Mucosa of stomach (tissue), 1 donor: ENCODE measurements at regions not wholly inside any gene's neighbourhood (a gene's known extent, or its start where the extent isn't known, plus 50 kb on each side); places are given as distances from the start of the nearest gene placed in this dataset.
"Not testable (repeated sequence)": the region's sequence is repeated elsewhere in the genome, so short reads cannot be mapped to it uniquely, and the experiment has no call there.

Experiments
- H3K27me3 ChIP-seq: one replicate; pipeline ENCODE4 v1.7.0; 2013; ENCODE audit warnings: mild to moderate bottlenecking, low read length; ENCODE audit not compliant: control insufficient read depth, insufficient read depth
- H3K36me3 ChIP-seq: one replicate; pipeline ENCODE4 v1.7.0; 2013; ENCODE audit warnings: low read length; ENCODE audit not compliant: control insufficient read depth, insufficient read depth
- H3K4me1 ChIP-seq: one replicate; pipeline ENCODE4 v1.7.0; 2013; ENCODE audit warnings: mild to moderate bottlenecking, low read length; ENCODE audit not compliant: control insufficient read depth, insufficient read depth
- H3K4me3 ChIP-seq: one replicate; pipeline ENCODE4 v1.7.0; 2013; ENCODE audit warnings: low read length
- H3K9ac ChIP-seq: one replicate; pipeline ENCODE4 v1.7.0; 2013; ENCODE audit warnings: mild to moderate bottlenecking, low read length, moderate library complexity
- H3K9me3 ChIP-seq: one replicate; pipeline ENCODE4 v1.7.0; 2013; ENCODE audit warnings: mild to moderate bottlenecking, low read length, moderate library complexity; ENCODE audit not compliant: control insufficient read depth
- donor health status: Pancreatic carcinoma.

- no peaks in the 10 kb centered on the region for H3K36me3 ChIP-seq
- no peak overlapping the region for H3K4me3 ChIP-seq
- H3K9me3 ChIP-seq: no peaks in the 10 kb centered on the region
- no peaks in the 10 kb centered on the region for H3K4me1 ChIP-seq
- H3K27me3 ChIP-seq: no peaks in the 10 kb centered on the region
- H3K9ac ChIP-seq: no peak overlapping the region
Measured at GRCh38 chr6:147951726-147952125, 390.9 kb upstream of the SASH1 start.

- Histone ChIP-seq H3K27me3 (no peaks in the 10 kb centered on the region), H3K9me3 (no peaks in the 10 kb centered on the region), H3K4me1 (peaks cover 8% of the 10 kb centered on the region), H3K9ac (no peak overlapping the region), H3K36me3 (no peaks in the 10 kb centered on the region), H3K4me3 (no peak overlapping the region)
Measured at GRCh38 chr6:147954938-147955337, 387.7 kb upstream of the SASH1 start.

- no peaks in the 10 kb centered on the region for H3K9me3 ChIP-seq
Measured at GRCh38 chr6:147958683-147959082, 384.0 kb upstream of the SASH1 start.

GRCh38 chr6:147961481-147962141 lies 381.0 kb upstream of the SASH1 start:
- no peak overlapping the region for H3K9ac ChIP-seq
- no peak overlapping the region for H3K4me3 ChIP-seq
- H3K4me1 ChIP-seq: peaks cover 8% of the 10 kb centered on the region
- no peaks in the 10 kb centered on the region for H3K36me3 ChIP-seq
- no peaks in the 10 kb centered on the region for H3K27me3 ChIP-seq
- no peaks in the 10 kb centered on the region for H3K9me3 ChIP-seq

More at GRCh38 chr6:147958683-147959082, 384.0 kb upstream of the SASH1 start:
- Histone ChIP-seq H3K27me3 (no peaks in the 10 kb centered on the region), H3K36me3 (no peaks in the 10 kb centered on the region), H3K9ac (no peak overlapping the region), H3K4me1 (peaks cover 8% of the 10 kb centered on the region), H3K4me3 (no peak overlapping the region)

- H3K36me3 ChIP-seq, H3K9me3 ChIP-seq, H3K4me1 ChIP-seq, H3K9ac ChIP-seq, H3K27me3 ChIP-seq, H3K4me3 ChIP-seq: not testable (repeated sequence)
Measured at GRCh38 chr6:147965448-147965847, 377.2 kb upstream of the SASH1 start.

- H3K4me1 ChIP-seq: no peaks in the 10 kb centered on the region
- H3K9me3 ChIP-seq: no peaks in the 10 kb centered on the region
- no peak overlapping the region for H3K9ac ChIP-seq
- H3K4me3 ChIP-seq: no peak overlapping the region
- H3K27me3 ChIP-seq: no peaks in the 10 kb centered on the region
- H3K36me3 ChIP-seq: no peaks in the 10 kb centered on the region
Measured at GRCh38 chr6:147970970-147971369, 371.7 kb upstream of the SASH1 start.

- Histone ChIP-seq H3K27me3 (no peaks in the 10 kb centered on the region), H3K4me3 (no peak overlapping the region), H3K4me1 (no peaks in the 10 kb centered on the region), H3K9me3 (no peaks in the 10 kb centered on the region), H3K36me3 (no peaks in the 10 kb centered on the region), H3K9ac (no peak overlapping the region)
Measured at GRCh38 chr6:147972448-147972847, 370.2 kb upstream of the SASH1 start.

- H3K36me3 ChIP-seq: no peaks in the 10 kb centered on the region
- no peak overlapping the region for H3K9ac ChIP-seq
- no peak overlapping the region for H3K4me3 ChIP-seq
- no peaks in the 10 kb centered on the region for H3K9me3 ChIP-seq
- no peaks in the 10 kb centered on the region for H3K4me1 ChIP-seq
- H3K27me3 ChIP-seq: no peaks in the 10 kb centered on the region
Measured at GRCh38 chr6:147973806-147974205, 368.8 kb upstream of the SASH1 start.

GRCh38 chr6:147974376-147974775 lies 368.3 kb upstream of the SASH1 start:
- no peaks in the 10 kb centered on the region for H3K9me3 ChIP-seq
- H3K4me1 ChIP-seq: no peaks in the 10 kb centered on the region
- no peak overlapping the region for H3K4me3 ChIP-seq
- no peaks in the 10 kb centered on the region for H3K36me3 ChIP-seq
- H3K9ac ChIP-seq: no peak overlapping the region
- no peaks in the 10 kb centered on the region for H3K27me3 ChIP-seq

GRCh38 chr6:147977851-147978465 lies 364.7 kb upstream of the SASH1 start:
- no peaks in the 10 kb centered on the region for H3K27me3 ChIP-seq
- H3K4me3 ChIP-seq: no peak overlapping the region
- no peaks in the 10 kb centered on the region for H3K36me3 ChIP-seq
- no peaks in the 10 kb centered on the region for H3K9me3 ChIP-seq
- H3K4me1 ChIP-seq: no peaks in the 10 kb centered on the region
- no peak overlapping the region for H3K9ac ChIP-seq

GRCh38 chr6:147979966-147980365 lies 362.7 kb upstream of the SASH1 start:
- no peak overlapping the region for H3K4me3 ChIP-seq

GRCh38 chr6:147983581-147984366 lies 358.9 kb upstream of the SASH1 start:
- no peaks in the 10 kb centered on the region for H3K27me3 ChIP-seq
- H3K4me1 ChIP-seq: no peaks in the 10 kb centered on the region
- no peaks in the 10 kb centered on the region for H3K36me3 ChIP-seq
- H3K9me3 ChIP-seq: no peaks in the 10 kb centered on the region
- H3K4me3 ChIP-seq: no peak overlapping the region
- peak overlapping the region; percentile 20 for H3K9ac ChIP-seq

More at GRCh38 chr6:147979966-147980365, 362.7 kb upstream of the SASH1 start:
- Histone ChIP-seq H3K9me3 (no peaks in the 10 kb centered on the region), H3K4me1 (no peaks in the 10 kb centered on the region), H3K9ac (no peak overlapping the region), H3K27me3 (no peaks in the 10 kb centered on the region), H3K36me3 (no peaks in the 10 kb centered on the region)
